ENCODE measurements at regions not wholly inside any gene's neighbourhood (a gene's known extent, or its start where the extent isn't known, plus 50 kb on each side); places are given as distances from the start of the nearest gene placed in this dataset.
"Not testable (repeated sequence)": the region's sequence is repeated elsewhere in the genome, so short reads cannot be mapped to it uniquely, and the experiment has no call there.

DNA sequence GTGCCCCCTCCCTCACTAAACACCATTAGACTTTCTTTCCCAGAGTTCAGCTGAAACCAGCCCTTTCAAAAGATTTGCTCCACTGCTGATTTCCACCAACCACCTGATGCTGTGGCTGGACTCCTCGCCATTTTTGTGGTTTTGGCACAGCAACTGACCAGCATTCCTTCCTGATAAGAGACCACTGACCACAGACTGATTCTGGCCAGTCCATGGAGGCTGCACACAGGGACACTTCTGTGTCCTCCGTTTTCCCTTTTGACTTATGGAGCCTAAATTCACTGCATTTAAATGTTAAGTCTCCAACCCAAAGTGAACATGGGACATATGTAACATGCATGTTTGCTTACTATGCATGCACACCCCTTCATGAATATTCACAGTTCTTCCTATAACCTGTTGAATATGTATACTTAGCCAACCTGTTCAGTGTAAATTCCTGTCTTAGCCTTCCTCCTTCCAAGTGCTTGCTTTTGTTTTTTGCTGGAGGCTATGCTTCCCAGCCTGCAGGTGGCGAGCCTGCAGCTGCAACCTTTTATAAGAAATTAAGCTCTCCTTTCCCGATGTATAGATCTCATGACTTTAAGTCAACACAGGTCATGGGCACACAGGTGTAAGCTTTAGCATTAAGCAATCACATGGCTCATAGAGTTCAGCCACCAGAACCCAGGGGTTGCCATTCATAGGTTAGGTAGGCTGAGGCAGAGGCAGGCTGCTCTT is 78.7 kb downstream of the ACTL7B start:
- POLR2A ChIA-PET = no interaction called here
- Histone ChIP-seq H3K9ac (replicated peaks; ENCODE audit: extremely low read depth, insufficient read depth, low read length) (no peak overlapping the region), H3K9me3 (replicated peaks; ENCODE audit: control insufficient read depth, insufficient read depth, low read length) (no peaks in the 10 kb centered on the region), H3K79me2 (ENCODE audit: control insufficient read depth, insufficient read depth, low read length) (no peaks in the 10 kb centered on the region), H3K4me1 (ENCODE audit: control insufficient read depth, extremely low read depth, insufficient read depth, low read length) (no peaks in the 10 kb centered on the region), H3K36me3 (ENCODE audit: control insufficient read depth in 2 of 2, extremely low read depth in 1 of 2, insufficient read depth in 2 of 2, low read length in 2 of 2) (no peaks in the 10 kb centered on the region), H3K4me3 (replicated peaks in 1 of 3; ENCODE audit: insufficient read depth in 1 of 3, low read depth in 1 of 3, low read length in 3 of 3) (no peak overlapping the region), H4K20me1 (replicated peaks; ENCODE audit: control insufficient read depth, extremely low read depth, insufficient read depth, low read length) (no peaks in the 10 kb centered on the region), H3K27ac (ENCODE audit: insufficient read depth, low read depth, low read length) (no peak overlapping the region), H2AFZ (ENCODE audit: low read depth, low read length) (no peak overlapping the region), H3K27me3 (ENCODE audit: control insufficient read depth in 2 of 2, insufficient read depth in 2 of 2, low read length in 2 of 2) (no peaks in the 10 kb centered on the region), H3K9me1 (replicated peaks; ENCODE audit: control insufficient read depth, extremely low read depth, insufficient read depth, low read length) (no peaks in the 10 kb centered on the region), H3K4me2 (ENCODE audit: insufficient read depth, low read length) (no peak overlapping the region)
- no TSS peak for BruUV-seq (replicated peaks)
- TF ChIP-seq, protein P1, sequence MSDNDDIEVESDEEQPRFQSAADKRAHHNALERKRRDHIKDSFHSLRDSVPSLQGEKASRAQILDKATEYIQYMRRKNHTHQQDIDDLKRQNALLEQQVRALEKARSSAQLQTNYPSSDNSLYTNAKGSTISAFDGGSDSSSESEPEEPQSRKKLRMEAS (IDR thresholded peaks at IDR 0.05; ENCODE audit: insufficient read depth, insufficient read length) = no peak
- TF ChIP-seq POLR2AphosphoS5 (IDR thresholded peaks at IDR 0.05; ENCODE audit: insufficient read depth, low read depth, low read length) (no peak), EZH2 (IDR thresholded peaks at IDR 0.05; ENCODE audit: borderline replicate concordance, low read depth, low read length, severe bottlenecking) (no peak), JUN (IDR thresholded peaks at IDR 0.05; ENCODE audit: borderline replicate concordance, insufficient read depth, insufficient read length, low read depth) (no peak), GATA2 (IDR thresholded peaks at IDR 0.05; ENCODE audit: insufficient read depth, insufficient read length, low read depth, low read length) (no peak), MYC (IDR thresholded peaks at IDR 0.05; ENCODE audit: low read depth, low read length) (no peak)
- DNase-seq (ENCODE audit: low read depth, low spot score) (no peak), FAIRE-seq (no peak)
- dilution Hi-C loops (cut with MboI; ENCODE audit: extremely low pct_ligation_motif_present, low sequenced_read_pairs) (no loop called here), intact Hi-C loops (cut with micrococcal nuclease) (no loop called here)
- CTCF ChIA-PET = interaction anchor here (1.5 to 1.6 kb wide), 2 partner anchors 11 to 37 kb away, joined by 5 to 10 read pairs; no protein-coding TSS in a partner anchor

GRCh38 chr9:108775901-108776306 is 79.9 kb downstream of the ACTL7B start:
- no peak overlapping the region for H2AFZ ChIP-seq (ENCODE audit: low read depth, low read length)
- no peak overlapping the region for H3K9ac ChIP-seq (replicated peaks; ENCODE audit: extremely low read depth, insufficient read depth, low read length)
- H3K4me1 ChIP-seq (ENCODE audit: control insufficient read depth, extremely low read depth, insufficient read depth, low read length) = no peaks in the 10 kb centered on the region
- H3K9me3 ChIP-seq (replicated peaks; ENCODE audit: control insufficient read depth, insufficient read depth, low read length) = no peaks in the 10 kb centered on the region
- intact Hi-C loops (cut with micrococcal nuclease) = no loop called here
- H3K4me3 ChIP-seq (replicated peaks in 1 of 3; ENCODE audit: insufficient read depth in 1 of 3, low read depth in 1 of 3, low read length in 3 of 3) = no peak overlapping the region
- no peak for DNase-seq (ENCODE audit: low read depth, low spot score)
- CTCF ChIA-PET = interaction anchor here (1.5 to 1.7 kb wide), 3 partner anchors 13 to 16 kb away, joined by 3 to 5 read pairs (median 4); no protein-coding TSS in a partner anchor
- no TSS peak for BruUV-seq (replicated peaks)
- no peak overlapping the region for H3K27ac ChIP-seq (ENCODE audit: insufficient read depth, low read depth, low read length)
- H3K27me3 ChIP-seq (ENCODE audit: control insufficient read depth in 2 of 2, insufficient read depth in 2 of 2, low read length in 2 of 2) = no peaks in the 10 kb centered on the region
- POLR2A ChIA-PET = no interaction called here
- no peak overlapping the region for H3K4me2 ChIP-seq (ENCODE audit: insufficient read depth, low read length)
- H4K20me1 ChIP-seq (replicated peaks; ENCODE audit: control insufficient read depth, extremely low read depth, insufficient read depth, low read length) = no peaks in the 10 kb centered on the region
- TF ChIP-seq JUN (IDR thresholded peaks at IDR 0.05; ENCODE audit: borderline replicate concordance, insufficient read depth, insufficient read length, low read depth) (no peak), EZH2 (IDR thresholded peaks at IDR 0.05; ENCODE audit: borderline replicate concordance, low read depth, low read length, severe bottlenecking) (no peak), FOS (IDR thresholded peaks at IDR 0.05; ENCODE audit: borderline replicate concordance, insufficient read depth, low read length) (no peak)
- no peaks in the 10 kb centered on the region for H3K9me1 ChIP-seq (replicated peaks; ENCODE audit: control insufficient read depth, extremely low read depth, insufficient read depth, low read length)
- no peaks in the 10 kb centered on the region for H3K79me2 ChIP-seq (ENCODE audit: control insufficient read depth, insufficient read depth, low read length)
- no peaks in the 10 kb centered on the region for H3K36me3 ChIP-seq (ENCODE audit: control insufficient read depth in 2 of 2, extremely low read depth in 1 of 2, insufficient read depth in 2 of 2, low read length in 2 of 2)
- dilution Hi-C loops (cut with MboI; ENCODE audit: extremely low pct_ligation_motif_present, low sequenced_read_pairs) = no loop called here
- no peak for FAIRE-seq

GRCh38 chr9:108774088-108774487 is 81.7 kb downstream of the ACTL7B start:
- H3K9me1 ChIP-seq (replicated peaks; ENCODE audit: control insufficient read depth, extremely low read depth, insufficient read depth, low read length); intact Hi-C loops (cut with micrococcal nuclease); H3K27ac ChIP-seq (ENCODE audit: insufficient read depth, low read depth, low read length); H3K79me2 ChIP-seq (ENCODE audit: control insufficient read depth, insufficient read depth, low read length); BruUV-seq (replicated peaks); H3K4me1 ChIP-seq (ENCODE audit: control insufficient read depth, extremely low read depth, insufficient read depth, low read length); H3K9me3 ChIP-seq (replicated peaks; ENCODE audit: control insufficient read depth, insufficient read depth, low read length); H3K9ac ChIP-seq (replicated peaks; ENCODE audit: extremely low read depth, insufficient read depth, low read length); H3K4me2 ChIP-seq (ENCODE audit: insufficient read depth, low read length); FAIRE-seq; H2AFZ ChIP-seq (ENCODE audit: low read depth, low read length); dilution Hi-C loops (cut with MboI; ENCODE audit: extremely low pct_ligation_motif_present, low sequenced_read_pairs); POLR2A ChIA-PET; DNase-seq (ENCODE audit: low read depth, low spot score); H3K36me3 ChIP-seq (ENCODE audit: control insufficient read depth in 2 of 2, extremely low read depth in 1 of 2, insufficient read depth in 2 of 2, low read length in 2 of 2); H3K27me3 ChIP-seq (ENCODE audit: control insufficient read depth in 2 of 2, insufficient read depth in 2 of 2, low read length in 2 of 2); H3K4me3 ChIP-seq (replicated peaks in 1 of 3; ENCODE audit: insufficient read depth in 1 of 3, low read depth in 1 of 3, low read length in 3 of 3); H4K20me1 ChIP-seq (replicated peaks; ENCODE audit: control insufficient read depth, extremely low read depth, insufficient read depth, low read length): not testable (repeated sequence)
- CTCF ChIA-PET = interaction anchor here (1.0 to 1.7 kb wide), 4 partner anchors 9 to 14 kb away, joined by 3 to 5 read pairs (median 4); no protein-coding TSS in a partner anchor

Measured in endothelial cell of umbilical vein (primary cell).